GM21619 (cell line): ENCODE measurements at regions not wholly inside any gene's neighbourhood (a gene's known extent, or its start where the extent isn't known, plus 50 kb on each side); places are given as distances from the start of the nearest gene placed in this dataset.

Experiments
- ATAC-seq: cut with Tn5 transposase; IDR thresholded peaks from one replicate; pipeline ENCODE4 v1.9.1; 2021; ENCODE audit not compliant: unreplicated experiment

DNA sequence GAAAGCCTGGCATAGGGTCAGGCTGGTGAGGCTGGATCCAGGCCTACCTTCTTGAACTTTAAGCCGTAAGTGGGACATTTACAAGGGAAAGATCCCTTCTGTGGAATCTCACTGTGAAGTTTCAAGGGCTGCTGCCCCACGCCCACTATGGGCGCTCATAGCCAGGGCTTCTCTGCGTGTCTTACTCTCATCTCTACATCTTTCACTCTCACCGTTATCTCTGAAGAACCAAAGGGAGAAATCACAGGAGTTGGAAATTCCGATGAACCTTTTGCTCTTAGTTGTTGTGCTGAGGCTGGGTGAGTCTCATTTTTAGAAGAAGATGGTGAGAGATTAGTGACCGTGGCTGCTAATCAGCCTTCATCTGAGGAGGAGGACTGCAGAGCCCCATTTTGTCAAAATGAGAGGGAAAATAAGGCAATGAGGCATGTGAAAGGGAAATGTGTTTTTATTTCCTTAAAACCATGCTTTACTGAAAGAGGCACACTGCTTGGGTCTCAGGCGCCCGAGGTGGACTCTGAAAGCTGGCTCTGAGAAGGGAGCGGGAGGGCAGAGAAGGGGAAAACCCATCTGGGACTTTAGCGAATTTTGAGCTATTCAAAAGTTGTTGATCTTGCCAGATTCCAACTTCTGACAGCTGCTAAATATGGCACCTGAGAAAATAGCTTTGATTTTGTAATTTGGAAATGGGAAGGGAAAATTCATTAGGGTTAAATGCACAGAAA lies 301.5 kb downstream of the CLIC5 start:
- no peak for ATAC-seq
